Activated T-cell treated with anti-CD3 and anti-CD28 coated beads for 4 hours (primary cell): ENCODE measurements at regions not wholly inside any gene's neighbourhood (a gene's known extent, or its start where the extent isn't known, plus 50 kb on each side); places are given as distances from the start of the nearest gene placed in this dataset.
"Not testable (repeated sequence)": the region's sequence is repeated elsewhere in the genome, so short reads cannot be mapped to it uniquely, and the experiment has no call there.

ENCODE experiments used
- DNase-seq: peaks from one replicate; pipeline ENCODE4 v3.0.0-alpha.2; 2020

- no peak for DNase-seq
These were observed 159.1 kb downstream of the SEC23IP start for GRCh38 chr10:120051671-120052070.

GRCh38 chr10:120052964-120053702 lies 160.6 kb downstream of the SEC23IP start:
- DNase-seq: no peak

GRCh38 chr10:120059790-120060189 lies 167.3 kb downstream of the SEC23IP start:
- not testable (repeated sequence) for DNase-seq

DNA sequence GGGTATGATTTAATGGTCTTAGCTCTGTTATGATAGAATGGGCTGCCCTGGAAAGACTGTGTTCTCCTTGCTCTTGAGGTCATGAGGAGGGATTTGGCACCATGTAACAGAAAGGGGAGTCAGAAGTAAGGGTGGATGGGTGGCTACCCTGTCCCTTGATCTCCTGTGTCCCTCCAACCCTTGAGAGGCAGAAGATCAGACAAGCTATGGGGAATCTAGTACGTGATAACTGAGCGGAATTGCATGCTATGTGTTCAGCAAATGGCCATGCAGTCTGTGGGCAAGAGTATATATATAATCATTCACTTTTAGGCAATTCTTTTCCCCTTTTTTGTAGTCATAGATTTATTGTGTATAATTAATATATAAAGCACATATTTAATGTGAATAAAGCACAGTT lies 174.9 kb downstream of the SEC23IP start:
- no peak for DNase-seq

- no peak for DNase-seq
These were observed 177.2 kb downstream of the SEC23IP start for GRCh38 chr10:120069700-120070099.

- no peak for DNase-seq
These were observed 182.8 kb downstream of the SEC23IP start for GRCh38 chr10:120075349-120075748.

DNA sequence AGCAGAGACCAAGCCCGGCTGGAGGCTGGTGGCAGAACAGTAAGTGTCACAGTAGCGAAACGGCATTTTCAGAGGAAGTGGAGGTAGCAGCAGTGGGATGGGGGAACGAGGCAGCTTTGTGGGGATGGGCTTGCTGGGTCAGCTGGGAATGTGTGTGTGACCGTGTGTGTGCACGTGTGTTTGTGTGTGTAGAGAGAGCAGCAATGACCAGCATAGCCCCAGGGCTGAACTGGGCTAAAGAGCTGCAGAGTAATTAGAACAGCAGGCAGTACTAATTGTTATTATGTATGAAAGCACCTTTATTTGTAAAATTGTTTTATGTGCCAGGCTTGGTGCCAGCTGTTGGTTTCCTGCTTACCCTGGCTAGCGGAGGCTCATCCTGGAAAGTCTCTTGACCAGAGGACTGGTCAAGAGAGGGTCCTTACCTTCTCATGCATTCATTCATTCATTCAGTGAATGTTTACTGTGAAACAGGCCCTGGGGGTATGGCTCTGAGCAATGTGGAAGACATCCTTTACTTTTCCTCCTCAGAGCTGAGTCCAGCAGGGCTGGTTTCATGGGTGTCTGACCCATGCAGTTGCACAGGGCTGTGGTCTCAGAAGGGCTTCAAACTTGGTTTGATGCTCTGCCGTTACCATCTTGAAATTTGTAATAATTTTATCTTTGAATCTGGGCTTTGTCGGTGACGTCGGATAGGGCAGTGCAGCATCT lies 184.6 kb downstream of the SEC23IP start:
- no peak for DNase-seq

DNA sequence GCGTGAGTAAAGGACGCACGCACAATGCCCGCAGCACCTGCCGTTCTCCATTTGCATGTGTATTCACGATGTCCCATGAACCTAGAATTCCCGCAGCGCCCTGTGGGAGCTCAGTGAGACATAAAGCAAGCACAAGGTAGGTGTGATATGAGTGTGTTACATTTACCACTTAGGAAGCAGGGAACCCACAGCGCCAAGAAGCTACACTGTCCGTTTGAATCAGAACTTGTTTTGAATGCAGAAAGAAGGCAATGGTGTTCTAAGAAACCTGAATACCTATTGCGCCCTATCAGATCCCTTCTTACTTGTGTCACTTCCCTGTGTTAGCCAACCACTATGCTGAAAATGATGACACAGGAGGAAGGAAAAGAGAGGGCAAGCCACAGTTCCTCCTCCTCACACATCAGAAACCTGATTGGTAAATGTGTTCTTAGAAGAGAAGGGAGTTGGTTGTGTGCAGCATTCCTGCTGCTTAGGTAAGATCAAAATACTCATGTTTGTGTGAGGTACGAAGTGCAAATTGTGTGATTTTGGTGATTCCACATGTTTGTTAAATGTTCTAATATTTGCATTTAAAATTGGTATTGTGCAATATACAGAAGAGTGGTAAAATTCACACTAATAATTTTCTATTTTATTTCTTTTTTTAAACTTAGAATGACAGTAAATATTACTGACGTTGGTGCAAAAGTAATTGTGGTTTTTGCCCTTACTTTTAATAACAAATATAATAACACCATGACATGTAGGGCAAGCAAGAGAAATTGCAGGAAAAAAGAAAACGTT lies 185.4 kb downstream of the SEC23IP start:
- no peak for DNase-seq

GRCh38 chr10:120085096-120085796 lies 192.7 kb downstream of the SEC23IP start:
- DNase-seq: no peak

DNA sequence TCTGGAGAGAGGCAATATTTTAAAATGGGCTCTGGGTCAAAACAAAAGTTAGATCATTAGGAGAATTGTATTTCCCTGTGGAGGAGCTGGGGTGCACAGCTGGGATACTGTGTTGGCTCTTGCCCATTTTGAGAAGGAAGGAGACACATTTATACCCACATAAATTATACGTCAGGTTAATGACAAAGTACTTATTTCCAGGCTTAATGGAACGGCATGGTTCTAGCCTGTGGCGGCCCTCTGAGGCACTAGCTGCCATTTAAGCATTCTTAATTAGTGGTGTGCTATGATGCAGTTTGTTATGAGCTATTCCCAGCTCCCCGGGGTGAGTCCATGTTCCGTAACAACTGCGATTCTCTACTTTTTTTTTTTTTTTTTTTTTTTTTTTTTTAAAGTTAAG lies 193.5 kb downstream of the SEC23IP start:
- DNase-seq: no peak

- no peak for DNase-seq
These were observed 194.6 kb downstream of the SEC23IP start for GRCh38 chr10:120087109-120087508.

GRCh38 chr10:120095875-120096274 lies 203.3 kb downstream of the SEC23IP start:
- no peak for DNase-seq

DNA sequence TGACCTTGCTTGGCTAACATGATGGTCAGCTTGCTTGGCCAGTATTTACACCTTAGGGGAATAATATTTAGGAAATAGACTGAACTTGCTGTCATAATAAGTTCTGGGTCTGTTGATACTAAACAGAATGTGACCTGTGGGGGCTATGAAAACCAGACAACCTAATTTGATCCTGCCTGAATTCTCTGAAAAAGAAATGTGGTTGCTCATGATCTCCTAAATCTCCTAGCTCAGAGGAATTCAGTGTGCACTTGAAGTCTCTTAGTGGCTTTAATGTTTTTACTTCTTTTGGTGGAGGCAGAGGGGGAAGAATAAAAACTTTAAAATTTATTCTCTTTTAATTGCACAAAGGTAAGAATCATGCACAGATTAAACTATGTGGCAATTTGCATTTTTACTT lies 205.2 kb downstream of the SEC23IP start:
- no peak for DNase-seq

- no peak for DNase-seq
These were observed 205.9 kb downstream of the SEC23IP start for GRCh38 chr10:120098232-120098930.

GRCh38 chr10:120103738-120104560 lies 211.4 kb downstream of the SEC23IP start:
- no peak for DNase-seq

DNA sequence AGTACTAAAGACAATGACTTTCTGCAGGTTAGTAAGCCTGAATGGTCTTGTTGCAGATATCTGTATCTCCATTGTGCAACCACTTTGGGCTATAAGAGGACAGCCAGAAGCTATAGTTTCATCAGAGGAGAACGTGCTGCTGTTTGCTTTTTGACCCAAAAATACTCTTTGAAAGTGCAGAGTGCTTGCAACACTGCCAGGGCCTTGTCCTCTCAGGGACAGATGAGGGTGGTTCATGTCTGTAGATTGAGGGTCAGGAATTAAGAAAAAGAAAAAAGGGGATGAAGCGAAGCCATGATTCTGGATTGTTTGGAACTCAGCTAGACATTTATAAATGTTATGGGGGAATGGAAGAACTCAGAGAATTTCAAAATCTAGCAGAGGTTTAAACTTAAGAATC lies 212.5 kb downstream of the SEC23IP start:
- no peak for DNase-seq

- DNase-seq: no peak
These were observed 213.0 kb downstream of the SEC23IP start for GRCh38 chr10:120105492-120105891.

DNA sequence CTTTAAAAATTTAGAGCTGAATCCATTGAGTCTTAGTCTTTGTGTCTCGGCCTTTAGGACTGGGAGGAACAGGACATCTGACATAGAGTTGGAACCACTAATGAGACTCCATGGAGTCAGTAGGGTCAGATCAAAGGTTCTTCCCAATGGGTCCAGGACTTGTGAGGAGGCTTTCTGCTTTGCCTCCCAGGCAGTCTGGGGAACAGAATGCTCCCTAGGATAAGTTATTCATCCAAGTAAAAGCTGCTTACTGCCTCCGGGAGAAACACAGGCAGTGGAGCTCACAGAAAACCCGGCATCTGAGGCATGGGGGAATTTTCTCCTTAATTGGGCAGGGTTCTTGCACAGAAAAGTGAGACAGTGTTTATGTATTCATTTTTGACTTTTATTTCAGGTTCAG lies 216.4 kb downstream of the SEC23IP start:
- DNase-seq: no peak

GRCh38 chr10:120109725-120110124 lies 217.2 kb downstream of the SEC23IP start:
- DNase-seq: not testable (repeated sequence)

- no peak for DNase-seq
These were observed 217.7 kb downstream of the SEC23IP start for GRCh38 chr10:120110196-120110595.

DNA sequence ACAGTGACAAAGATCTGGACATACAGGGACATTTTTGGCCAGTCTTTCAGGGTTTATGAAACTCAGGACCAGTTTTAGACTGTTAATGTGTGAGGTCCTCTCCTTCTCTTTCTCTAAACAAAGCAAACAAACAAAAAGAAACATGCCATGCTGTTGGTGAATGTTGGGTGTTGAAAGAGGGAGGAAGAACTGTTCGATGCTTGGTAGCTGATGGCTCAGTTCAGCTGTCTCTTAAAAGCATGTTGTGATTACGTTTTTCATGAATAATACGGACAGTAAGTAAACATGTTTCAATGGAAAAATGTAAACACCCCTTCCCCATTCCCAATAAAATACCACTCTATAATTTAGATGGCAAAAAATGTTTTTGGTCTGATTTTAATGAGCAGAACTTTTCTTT lies 219.1 kb downstream of the SEC23IP start:
- no peak for DNase-seq

DNA sequence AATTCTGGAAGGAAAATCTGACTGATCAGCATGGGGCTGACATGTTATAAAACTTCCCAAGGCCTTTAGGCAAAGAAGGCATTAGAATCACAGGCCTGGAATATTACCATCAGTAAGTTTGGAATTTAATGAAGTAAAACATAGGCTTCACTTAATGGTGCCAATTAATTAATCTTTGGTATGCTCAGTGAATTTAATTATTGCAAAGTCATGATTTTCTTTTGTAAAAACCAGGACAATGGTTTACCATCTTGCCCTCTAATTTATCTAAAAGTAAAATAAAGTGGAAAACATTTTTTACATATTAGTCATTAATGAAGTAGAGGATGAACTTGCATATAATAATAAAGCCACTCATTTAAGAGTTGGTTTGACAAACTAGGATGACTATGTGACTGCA lies 220.3 kb downstream of the SEC23IP start:
- no peak for DNase-seq
